ENCODE measurements at regions not wholly inside any gene's neighbourhood (a gene's known extent, or its start where the extent isn't known, plus 50 kb on each side); places are given as distances from the start of the nearest gene placed in this dataset.

DNA sequence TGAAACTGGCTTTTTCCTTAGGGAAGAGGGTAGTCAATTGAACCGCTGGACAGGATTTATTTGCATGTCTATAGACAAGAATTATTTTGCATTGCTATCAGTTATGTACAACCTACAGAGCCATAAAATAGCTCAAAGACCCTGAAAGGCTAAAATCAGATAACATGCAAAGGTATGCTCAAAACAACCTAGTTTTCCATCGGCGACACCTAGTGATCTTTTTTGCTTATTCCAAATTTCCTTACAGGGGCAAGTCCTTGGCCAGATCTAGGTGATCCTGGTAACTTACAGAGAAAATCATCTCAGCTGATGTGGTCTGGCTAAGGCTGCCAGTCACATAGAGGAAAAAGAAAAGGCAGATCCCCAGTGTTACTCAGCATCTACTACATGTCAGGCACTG, 141.2 kb upstream of the RPL38 start:
- DNase-seq = no peak
- Histone ChIP-seq H3K79me1 (ENCODE audit: low read length) (no peaks in the 10 kb centered on the region), H3K27ac (ENCODE audit: low read depth, low read length) (no peak overlapping the region), H3K4me2 (ENCODE audit: low read length) (no peak overlapping the region), H3K4me1 (ENCODE audit: control insufficient read depth, low read depth, low read length) (no peaks in the 10 kb centered on the region), H3K9ac (ENCODE audit: low read length) (no peak overlapping the region), H4K5ac (ENCODE audit: low read length) (no peak overlapping the region), H3K18ac (ENCODE audit: low read length) (no peak overlapping the region), H3K4ac (ENCODE audit: low read depth, low read length) (no peak overlapping the region), H3K79me2 (ENCODE audit: control insufficient read depth, insufficient read depth, low read length) (no peaks in the 10 kb centered on the region), H3K23ac (ENCODE audit: low read length) (no peak overlapping the region), H2BK15ac (replicated peaks; ENCODE audit: low read depth) (no peak overlapping the region), H2BK5ac (ENCODE audit: low read length) (no peak overlapping the region), H3K4me3 (ENCODE audit: low read length) (no peak overlapping the region), H2BK120ac (ENCODE audit: low read depth, low read length) (no peak overlapping the region), H3K56ac (ENCODE audit: low read length) (no peak overlapping the region), H3K27me3 (ENCODE audit: insufficient read depth, low read length, poor library complexity) (no peaks in the 10 kb centered on the region), H2AK5ac (ENCODE audit: low read length) (no peak overlapping the region), H3K36me3 (ENCODE audit: control insufficient read depth, insufficient read depth, low read length) (no peaks in the 10 kb centered on the region), H4K8ac (ENCODE audit: low read depth, low read length) (no peak overlapping the region)
- no CpG with 5 or more reads among the region's 3 CpGs for WGBS (ENCODE audit: extremely low coverage, insufficient coverage, low lambda C conversion rate)

DNA sequence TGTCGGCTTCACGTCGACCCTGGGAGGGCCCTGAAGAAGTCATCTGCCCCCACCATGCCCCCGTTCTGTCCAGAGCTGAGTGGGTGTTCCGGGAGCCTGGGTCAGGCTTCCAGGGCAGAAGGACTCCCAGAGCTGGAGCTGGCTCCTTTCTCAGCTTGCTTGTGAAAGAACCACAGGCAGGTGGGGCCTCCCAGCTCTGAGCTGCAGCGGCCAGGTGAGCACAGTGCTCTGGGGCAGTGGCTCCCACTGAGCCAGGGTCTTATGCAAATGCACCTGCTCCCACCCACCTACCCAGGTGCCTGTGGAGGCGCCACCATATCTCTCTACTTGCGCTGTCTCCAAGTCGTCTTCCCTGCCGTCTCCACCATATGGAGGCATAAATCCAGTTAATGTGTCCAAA, 140.0 kb upstream of the RPL38 start:
- H3K79me1 ChIP-seq (ENCODE audit: low read length) = no peaks in the 10 kb centered on the region
- H3K18ac ChIP-seq (ENCODE audit: low read length) = no peak overlapping the region
- H3K36me3 ChIP-seq (ENCODE audit: control insufficient read depth, insufficient read depth, low read length) = no peaks in the 10 kb centered on the region
- H3K4me2 ChIP-seq (ENCODE audit: low read length) = no peak overlapping the region
- H2BK15ac ChIP-seq (replicated peaks; ENCODE audit: low read depth) = no peak overlapping the region
- no CpG with 5 or more reads among the region's 10 CpGs for WGBS (ENCODE audit: extremely low coverage, insufficient coverage, low lambda C conversion rate)
- H2AK5ac ChIP-seq (ENCODE audit: low read length) = no peak overlapping the region
- H3K79me2 ChIP-seq (ENCODE audit: control insufficient read depth, insufficient read depth, low read length) = no peaks in the 10 kb centered on the region
- no peak overlapping the region for H3K23ac ChIP-seq (ENCODE audit: low read length)
- no peak overlapping the region for H4K5ac ChIP-seq (ENCODE audit: low read length)
- no peak overlapping the region for H3K4me3 ChIP-seq (ENCODE audit: low read length)
- H3K56ac ChIP-seq (ENCODE audit: low read length) = no peak overlapping the region
- H2BK5ac ChIP-seq (ENCODE audit: low read length) = no peak overlapping the region
- H4K8ac ChIP-seq (ENCODE audit: low read depth, low read length) = no peak overlapping the region
- H3K4ac ChIP-seq (ENCODE audit: low read depth, low read length) = no peak overlapping the region
- H3K9ac ChIP-seq (ENCODE audit: low read length) = no peak overlapping the region
- no peak overlapping the region for H3K27ac ChIP-seq (ENCODE audit: low read depth, low read length)
- H3K4me1 ChIP-seq (ENCODE audit: control insufficient read depth, low read depth, low read length) = no peaks in the 10 kb centered on the region
- no peak for DNase-seq
- no peak overlapping the region for H2BK120ac ChIP-seq (ENCODE audit: low read depth, low read length)
- H3K27me3 ChIP-seq (ENCODE audit: insufficient read depth, low read length, poor library complexity) = no peaks in the 10 kb centered on the region

DNA sequence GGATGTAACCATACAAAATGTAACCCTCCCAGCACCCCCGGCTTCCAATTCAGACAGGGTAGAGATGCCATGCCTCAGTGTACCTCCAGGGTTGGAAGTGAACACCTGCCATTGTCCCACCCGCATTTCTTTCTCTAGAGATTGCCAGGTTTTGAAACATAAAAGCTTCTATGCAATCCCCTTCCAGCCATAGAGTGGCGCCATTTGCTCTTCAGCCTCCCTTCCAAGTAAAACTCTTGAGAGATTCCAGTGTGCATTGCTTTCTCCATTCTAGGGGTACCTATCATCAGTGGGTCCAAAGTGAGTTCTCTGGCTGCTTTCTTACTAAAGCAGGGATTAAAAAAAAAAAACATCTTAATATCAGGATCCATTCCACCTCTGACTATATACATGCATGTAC, 133.1 kb upstream of the RPL38 start:
- Histone ChIP-seq H3K4me1 (ENCODE audit: control insufficient read depth, low read depth, low read length) (no peaks in the 10 kb centered on the region), H2AK5ac (ENCODE audit: low read length) (no peak overlapping the region), H3K79me2 (ENCODE audit: control insufficient read depth, insufficient read depth, low read length) (no peaks in the 10 kb centered on the region), H3K4ac (ENCODE audit: low read depth, low read length) (no peak overlapping the region), H2BK5ac (ENCODE audit: low read length) (no peak overlapping the region), H4K8ac (ENCODE audit: low read depth, low read length) (no peak overlapping the region), H3K18ac (ENCODE audit: low read length) (no peak overlapping the region), H2BK15ac (replicated peaks; ENCODE audit: low read depth) (no peak overlapping the region), H2BK120ac (ENCODE audit: low read depth, low read length) (no peak overlapping the region), H3K23ac (ENCODE audit: low read length) (no peak overlapping the region), H3K79me1 (ENCODE audit: low read length) (no peaks in the 10 kb centered on the region), H3K36me3 (ENCODE audit: control insufficient read depth, insufficient read depth, low read length) (no peaks in the 10 kb centered on the region), H3K56ac (ENCODE audit: low read length) (no peak overlapping the region), H4K5ac (ENCODE audit: low read length) (no peak overlapping the region), H3K4me2 (ENCODE audit: low read length) (no peak overlapping the region), H3K9ac (ENCODE audit: low read length) (no peak overlapping the region), H3K4me3 (ENCODE audit: low read length) (no peak overlapping the region), H3K27me3 (ENCODE audit: insufficient read depth, low read length, poor library complexity) (no peaks in the 10 kb centered on the region), H3K27ac (ENCODE audit: low read depth, low read length) (no peak overlapping the region)
- no CpG with 5 or more reads among the region's 3 CpGs for WGBS (ENCODE audit: extremely low coverage, insufficient coverage, low lambda C conversion rate)
- no peak for DNase-seq

DNA sequence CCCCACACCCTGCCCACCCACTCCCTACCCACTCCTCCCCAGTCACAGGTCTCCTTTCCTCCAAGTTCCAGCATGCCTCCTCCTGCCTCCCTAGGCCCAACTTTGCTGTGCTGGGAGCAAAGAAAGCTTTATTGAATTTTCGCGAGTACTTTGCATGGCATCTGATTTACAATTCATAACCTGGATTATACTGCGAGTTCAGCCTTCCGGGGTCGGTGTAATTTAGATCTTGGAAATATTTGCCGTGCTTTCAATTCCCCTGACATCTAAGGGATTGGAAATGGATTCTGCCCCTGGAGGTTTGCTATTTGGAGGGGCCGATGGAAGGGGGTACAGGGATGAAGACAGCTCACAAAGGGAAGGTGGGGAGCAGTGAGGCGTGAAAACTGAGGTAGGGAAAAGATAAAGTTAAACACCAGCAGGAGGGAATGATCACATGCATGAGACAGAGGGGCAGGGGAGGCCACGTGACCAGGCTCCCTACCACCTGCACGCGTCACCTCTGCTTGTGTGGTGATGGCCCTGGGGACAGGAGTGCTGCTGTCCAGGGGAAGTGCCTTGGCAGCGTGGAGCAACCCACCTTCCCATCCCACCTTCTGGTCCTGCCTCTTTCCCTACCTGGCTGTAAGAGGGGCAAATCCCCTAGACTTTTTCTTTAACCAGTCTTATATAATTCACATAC, 132.3 kb upstream of the RPL38 start:
- Histone ChIP-seq H2AK5ac (ENCODE audit: low read length) (no peak overlapping the region), H3K9ac (ENCODE audit: low read length) (no peak overlapping the region), H3K56ac (ENCODE audit: low read length) (no peak overlapping the region), H3K4me3 (ENCODE audit: low read length) (no peak overlapping the region), H3K79me1 (ENCODE audit: low read length) (no peaks in the 10 kb centered on the region), H3K36me3 (ENCODE audit: control insufficient read depth, insufficient read depth, low read length) (no peaks in the 10 kb centered on the region), H4K5ac (ENCODE audit: low read length) (no peak overlapping the region), H3K23ac (ENCODE audit: low read length) (no peak overlapping the region), H3K27me3 (ENCODE audit: insufficient read depth, low read length, poor library complexity) (no peaks in the 10 kb centered on the region), H2BK15ac (replicated peaks; ENCODE audit: low read depth) (no peak overlapping the region), H4K8ac (ENCODE audit: low read depth, low read length) (no peak overlapping the region), H3K4me1 (ENCODE audit: control insufficient read depth, low read depth, low read length) (no peaks in the 10 kb centered on the region), H3K4ac (ENCODE audit: low read depth, low read length) (no peak overlapping the region), H3K18ac (ENCODE audit: low read length) (no peak overlapping the region), H3K4me2 (ENCODE audit: low read length) (no peak overlapping the region), H2BK120ac (ENCODE audit: low read depth, low read length) (no peak overlapping the region), H3K79me2 (ENCODE audit: control insufficient read depth, insufficient read depth, low read length) (no peaks in the 10 kb centered on the region), H2BK5ac (ENCODE audit: low read length) (no peak overlapping the region), H3K27ac (ENCODE audit: low read depth, low read length) (no peak overlapping the region)
- WGBS (ENCODE audit: extremely low coverage, insufficient coverage, low lambda C conversion rate) = no CpG with 5 or more reads among the region's 12 CpGs
- DNase-seq = no peak

DNA sequence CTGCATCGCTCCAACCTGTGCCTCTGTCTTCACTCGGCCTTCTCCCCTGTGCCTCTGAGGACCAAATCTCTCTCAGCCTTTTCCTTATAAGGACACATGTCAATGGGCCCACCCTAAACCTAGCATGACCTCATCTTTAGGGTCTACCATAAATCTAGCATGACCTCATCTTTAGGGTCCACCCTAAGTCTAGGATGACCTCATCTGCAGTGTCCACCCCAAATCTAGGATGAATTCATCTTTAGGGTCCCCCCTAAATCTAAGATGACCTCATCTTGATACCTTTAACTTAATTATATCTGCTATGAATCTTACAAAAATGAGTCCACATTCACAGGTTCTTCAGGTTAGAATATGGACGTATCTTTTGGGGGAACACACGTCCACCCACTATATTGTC, 131.1 kb upstream of the RPL38 start:
- H2BK5ac ChIP-seq (ENCODE audit: low read length) = no peak overlapping the region
- H3K4me1 ChIP-seq (ENCODE audit: control insufficient read depth, low read depth, low read length) = no peaks in the 10 kb centered on the region
- no peak overlapping the region for H3K23ac ChIP-seq (ENCODE audit: low read length)
- no peak overlapping the region for H2BK120ac ChIP-seq (ENCODE audit: low read depth, low read length)
- H3K18ac ChIP-seq (ENCODE audit: low read length) = no peak overlapping the region
- H2BK15ac ChIP-seq (replicated peaks; ENCODE audit: low read depth) = no peak overlapping the region
- no peak overlapping the region for H3K56ac ChIP-seq (ENCODE audit: low read length)
- WGBS (ENCODE audit: extremely low coverage, insufficient coverage, low lambda C conversion rate) = no CpG with 5 or more reads among the region's 4 CpGs
- H3K4me2 ChIP-seq (ENCODE audit: low read length) = no peak overlapping the region
- no peaks in the 10 kb centered on the region for H3K27me3 ChIP-seq (ENCODE audit: insufficient read depth, low read length, poor library complexity)
- no peaks in the 10 kb centered on the region for H3K36me3 ChIP-seq (ENCODE audit: control insufficient read depth, insufficient read depth, low read length)
- H3K79me2 ChIP-seq (ENCODE audit: control insufficient read depth, insufficient read depth, low read length) = no peaks in the 10 kb centered on the region
- no peak overlapping the region for H2AK5ac ChIP-seq (ENCODE audit: low read length)
- no peak overlapping the region for H3K4me3 ChIP-seq (ENCODE audit: low read length)
- H3K27ac ChIP-seq (ENCODE audit: low read depth, low read length) = no peak overlapping the region
- no peak overlapping the region for H3K9ac ChIP-seq (ENCODE audit: low read length)
- DNase-seq = no peak
- H4K8ac ChIP-seq (ENCODE audit: low read depth, low read length) = no peak overlapping the region
- H3K4ac ChIP-seq (ENCODE audit: low read depth, low read length) = no peak overlapping the region
- H4K5ac ChIP-seq (ENCODE audit: low read length) = no peak overlapping the region
- H3K79me1 ChIP-seq (ENCODE audit: low read length) = no peaks in the 10 kb centered on the region

DNA sequence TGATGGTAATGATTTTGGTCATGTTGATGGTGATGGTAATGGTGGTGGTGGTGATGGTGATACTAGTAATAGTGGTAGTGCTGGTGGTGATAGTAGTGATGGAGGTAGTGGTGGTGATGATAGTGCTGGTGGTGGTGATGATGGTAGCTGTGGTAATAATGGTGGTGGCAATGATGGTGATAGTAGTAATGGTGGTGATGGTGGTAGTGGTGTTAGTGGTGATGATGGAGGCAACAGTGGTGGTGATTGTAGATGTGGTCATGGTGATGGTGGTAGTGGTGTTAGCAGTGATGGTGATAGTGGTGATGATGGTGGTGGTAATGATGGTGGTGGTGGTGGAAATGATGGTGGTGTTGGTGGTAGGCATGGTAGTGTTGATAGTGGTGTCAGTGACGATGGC, 127.0 kb upstream of the RPL38 start:
- no CpG with 5 or more reads among the region's 1 CpG for WGBS (ENCODE audit: extremely low coverage, insufficient coverage, low lambda C conversion rate)
- H3K79me1 ChIP-seq (ENCODE audit: low read length) = no peaks in the 10 kb centered on the region

More for the DNA sequence above, 127.0 kb upstream of the RPL38 start:
- Histone ChIP-seq H4K5ac (ENCODE audit: low read length) (no peak overlapping the region), H2BK5ac (ENCODE audit: low read length) (no peak overlapping the region), H3K56ac (ENCODE audit: low read length) (no peak overlapping the region), H3K27me3 (ENCODE audit: insufficient read depth, low read length, poor library complexity) (no peaks in the 10 kb centered on the region), H3K36me3 (ENCODE audit: control insufficient read depth, insufficient read depth, low read length) (no peaks in the 10 kb centered on the region), H3K4me1 (ENCODE audit: control insufficient read depth, low read depth, low read length) (no peaks in the 10 kb centered on the region), H2AK5ac (ENCODE audit: low read length) (no peak overlapping the region), H3K18ac (ENCODE audit: low read length) (no peak overlapping the region), H2BK120ac (ENCODE audit: low read depth, low read length) (no peak overlapping the region), H2BK15ac (replicated peaks; ENCODE audit: low read depth) (no peak overlapping the region), H4K8ac (ENCODE audit: low read depth, low read length) (no peak overlapping the region), H3K9ac (ENCODE audit: low read length) (no peak overlapping the region), H3K4me3 (ENCODE audit: low read length) (no peak overlapping the region), H3K79me2 (ENCODE audit: control insufficient read depth, insufficient read depth, low read length) (no peaks in the 10 kb centered on the region), H3K23ac (ENCODE audit: low read length) (no peak overlapping the region), H3K27ac (ENCODE audit: low read depth, low read length) (no peak overlapping the region), H3K4me2 (ENCODE audit: low read length) (no peak overlapping the region), H3K4ac (ENCODE audit: low read depth, low read length) (no peak overlapping the region)
- no peak for DNase-seq

All from mesendoderm (in vitro differentiated cells).